Stimulated activated CD4-positive, alpha-beta T cell treated with anti-CD3 and anti-CD28 coated beads, Interleukin-4, amount 100 ng/mL, for 1 hour (primary cell): ENCODE measurements at regions not wholly inside any gene's neighbourhood (a gene's known extent, or its start where the extent isn't known, plus 50 kb on each side); places are given as distances from the start of the nearest gene placed in this dataset.
"Not testable (repeated sequence)": the region's sequence is repeated elsewhere in the genome, so short reads cannot be mapped to it uniquely, and the experiment has no call there.

Experiments
- DNase-seq: peaks from one replicate; pipeline ENCODE4 v3.0.0-alpha.2; 2020

DNA sequence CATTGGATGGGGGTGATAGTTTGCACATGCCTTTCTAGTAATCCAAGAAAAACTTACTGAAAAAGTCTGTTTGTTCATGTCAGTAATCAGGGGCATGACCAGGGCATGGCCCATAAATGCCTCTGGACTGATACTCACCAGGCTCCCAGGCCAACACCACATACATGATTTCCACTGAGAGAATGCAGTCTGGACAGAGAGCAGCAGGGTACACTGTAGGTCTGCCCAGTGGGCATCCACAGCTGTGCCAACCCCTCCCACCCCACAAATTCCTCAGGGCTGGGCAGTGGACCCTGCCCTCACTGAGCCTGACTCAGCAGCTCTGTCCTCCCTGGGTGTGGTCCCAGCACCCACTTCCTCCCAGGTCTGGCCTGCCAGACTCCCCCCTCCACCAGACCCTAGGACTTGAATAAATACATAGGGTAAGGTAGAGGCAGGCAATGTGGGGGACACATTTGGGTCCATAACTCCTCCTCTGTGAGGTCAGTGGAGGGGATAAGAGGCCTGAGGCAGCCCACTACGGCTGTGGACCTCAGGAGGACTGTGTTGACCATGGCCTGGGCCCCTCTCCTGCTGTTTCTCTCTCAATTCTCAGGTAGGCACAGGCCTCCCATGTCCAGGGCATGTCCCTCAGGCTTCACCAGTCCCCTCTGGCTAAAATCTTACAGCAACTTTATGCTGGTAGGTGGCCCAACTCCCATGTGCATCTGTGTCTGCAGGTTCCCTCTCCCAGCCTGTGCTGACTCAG is 92.2 kb upstream of the TOP3B start:
- DNase-seq = no peak

GRCh38 chr22:22073769-22074561 is 91.4 kb upstream of the TOP3B start:
- no peak for DNase-seq

- no peak for DNase-seq
Measured at GRCh38 chr22:22072169-22072836, 89.7 kb upstream of the TOP3B start.

DNA sequence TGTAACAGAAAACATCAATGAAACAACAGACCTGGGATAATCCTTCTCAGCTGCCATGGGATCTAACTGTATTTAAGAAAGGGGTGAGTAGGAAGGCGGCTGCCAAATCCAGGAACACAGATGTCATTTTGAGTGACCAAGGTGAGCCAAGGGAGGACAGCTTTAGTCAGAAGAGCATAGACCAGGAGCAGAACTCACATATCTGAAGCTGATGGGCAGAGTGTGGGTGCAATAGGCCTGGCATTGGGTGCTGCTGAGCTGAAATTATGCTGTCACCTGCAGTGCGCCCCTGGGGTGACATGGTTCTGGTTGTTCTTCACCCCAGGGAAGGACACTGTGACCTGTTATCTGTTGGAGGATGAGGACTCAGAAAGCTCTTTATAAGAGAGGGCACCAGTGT is 88.9 kb upstream of the TOP3B start:
- no peak for DNase-seq

DNA sequence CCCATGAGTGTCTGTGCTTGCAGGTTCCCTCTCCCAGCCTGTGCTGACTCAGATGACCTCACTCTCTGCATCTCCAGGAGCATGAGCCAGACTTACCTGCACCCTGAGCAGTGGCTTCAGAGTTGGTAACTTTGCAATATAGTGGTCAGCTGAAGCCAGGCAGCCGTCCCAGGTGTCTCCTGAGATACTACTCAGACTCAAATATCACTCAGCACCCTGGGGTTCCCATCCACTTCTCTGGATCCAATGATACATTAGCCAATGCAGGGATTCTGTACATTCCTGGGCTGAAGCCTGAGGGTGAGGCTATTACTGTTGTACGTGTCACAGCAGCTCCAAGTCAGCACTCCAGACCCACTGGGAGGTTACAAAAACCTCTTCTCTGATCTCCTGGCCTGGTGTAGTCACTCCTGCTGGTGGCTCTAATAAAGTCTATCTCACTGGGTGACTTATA is 87.8 kb upstream of the TOP3B start:
- no peak for DNase-seq

DNA sequence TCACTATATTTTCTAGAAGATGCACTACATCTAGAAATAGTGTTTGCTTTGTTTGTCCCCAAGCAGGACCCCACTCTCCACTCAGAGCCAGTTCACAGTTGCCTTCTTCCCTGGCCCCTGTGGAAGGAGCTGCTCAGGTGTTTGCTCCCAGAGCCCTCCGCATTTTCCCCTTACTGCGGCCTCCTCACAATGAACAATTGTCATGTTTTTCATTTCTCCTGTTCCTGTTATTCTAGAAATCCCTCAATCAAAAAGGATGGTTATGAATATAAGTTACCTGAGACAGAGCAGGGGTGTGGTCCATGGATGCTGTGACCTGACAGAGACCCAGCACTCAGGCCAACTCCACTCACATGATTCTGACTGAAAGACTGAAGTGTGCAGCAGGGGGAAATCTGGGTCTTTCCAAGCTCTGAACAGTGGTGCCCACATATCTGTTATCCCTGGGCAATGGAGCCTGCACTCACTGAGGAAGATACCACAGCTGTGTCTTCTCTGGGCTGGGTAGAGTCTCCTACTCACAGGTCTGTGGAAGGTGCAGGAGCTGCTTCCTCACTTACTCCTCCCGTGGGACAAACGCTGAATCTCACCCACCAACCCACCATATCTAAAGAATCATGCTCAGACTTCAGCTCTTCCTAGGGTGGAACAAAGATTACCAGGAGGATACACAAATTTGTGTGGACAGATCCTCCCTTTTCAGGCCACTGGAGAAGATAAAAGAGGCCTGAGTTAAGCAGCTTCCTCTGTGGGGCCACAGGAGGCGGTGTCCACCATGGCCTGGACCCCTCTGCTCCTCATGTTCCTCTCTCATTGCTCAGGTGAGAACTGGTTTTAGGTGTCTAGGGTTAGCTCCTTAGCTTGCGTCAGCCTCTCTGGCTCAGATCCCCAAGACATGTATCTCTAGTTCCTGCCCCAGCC is 87.1 kb upstream of the TOP3B start:
- DNase-seq = no peak

GRCh38 chr22:22068657-22069056 is 86.1 kb upstream of the TOP3B start:
- DNase-seq = no peak

- DNase-seq = no peak
Measured at GRCh38 chr22:22068025-22068424, 85.4 kb upstream of the TOP3B start.

- DNase-seq = no peak
Measured at GRCh38 chr22:22067192-22067591, 84.6 kb upstream of the TOP3B start.

- no peak for DNase-seq
Measured at GRCh38 chr22:22064580-22064979, 82.0 kb upstream of the TOP3B start.

DNA sequence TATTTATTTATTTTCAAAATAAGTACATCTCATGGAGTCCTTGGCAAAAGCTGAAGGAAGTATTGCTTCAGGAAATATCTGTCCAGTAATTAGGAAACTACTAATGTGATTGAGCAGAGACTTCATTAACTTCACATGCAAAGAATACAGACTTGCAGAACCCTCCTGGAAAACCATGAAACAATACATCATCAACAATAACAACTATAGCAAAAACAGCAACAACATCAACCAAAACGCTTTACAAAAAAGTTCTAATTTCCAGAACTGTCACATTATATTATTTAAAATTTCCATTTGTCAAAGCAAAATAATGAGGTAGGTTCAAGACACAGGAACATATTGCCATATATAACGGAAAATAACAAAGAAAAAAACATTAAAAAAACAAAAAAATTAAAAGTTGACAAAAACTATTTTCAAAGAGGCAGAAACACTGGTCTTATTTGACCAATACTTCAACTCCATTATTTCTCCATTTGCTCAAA is 79.8 kb upstream of the TOP3B start:
- no peak for DNase-seq

- no peak for DNase-seq
Measured at GRCh38 chr22:22061085-22062077, 78.8 kb upstream of the TOP3B start.

DNA sequence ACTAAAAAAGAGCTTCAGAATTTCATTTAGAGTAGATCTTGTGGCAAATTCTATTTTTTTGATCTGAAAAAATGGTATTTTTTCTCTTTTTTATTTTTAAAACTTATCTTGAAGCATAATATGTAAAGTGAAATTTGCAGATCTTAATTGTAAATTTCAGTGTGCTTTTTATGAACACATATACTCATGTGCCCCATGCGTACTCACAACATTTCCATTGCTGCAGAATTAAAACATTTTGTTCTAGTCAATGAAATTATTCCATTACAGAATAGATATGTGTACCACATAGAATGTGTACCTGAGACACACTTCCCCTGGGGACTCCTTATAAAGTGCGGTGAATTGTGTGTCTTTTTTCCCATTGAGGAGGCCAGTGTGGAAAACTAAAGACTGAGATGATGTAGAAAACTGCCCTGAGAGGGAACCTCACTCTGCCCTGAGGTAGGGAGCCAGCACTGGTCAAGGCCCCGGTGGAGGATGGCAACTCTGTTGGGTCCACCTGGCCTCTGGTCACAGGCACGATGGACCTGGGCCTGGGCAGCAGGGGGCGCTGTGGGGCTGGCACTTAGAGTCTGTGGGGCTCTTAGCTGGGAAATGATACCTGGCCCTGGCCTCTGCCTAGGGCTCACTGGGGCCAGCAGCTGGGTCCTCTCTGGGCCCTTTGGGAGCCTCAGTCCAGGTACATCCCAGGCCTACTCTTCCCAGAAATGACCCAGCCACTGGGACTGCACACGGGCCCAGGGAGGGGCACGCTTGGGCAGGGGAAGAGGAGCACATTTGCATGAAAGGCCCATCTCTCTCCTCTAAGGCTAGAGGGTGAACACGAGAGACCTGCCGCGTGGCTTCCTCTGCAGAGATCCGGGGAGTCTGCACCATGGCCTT is 77.9 kb upstream of the TOP3B start:
- peak; percentile 55 for DNase-seq

DNA sequence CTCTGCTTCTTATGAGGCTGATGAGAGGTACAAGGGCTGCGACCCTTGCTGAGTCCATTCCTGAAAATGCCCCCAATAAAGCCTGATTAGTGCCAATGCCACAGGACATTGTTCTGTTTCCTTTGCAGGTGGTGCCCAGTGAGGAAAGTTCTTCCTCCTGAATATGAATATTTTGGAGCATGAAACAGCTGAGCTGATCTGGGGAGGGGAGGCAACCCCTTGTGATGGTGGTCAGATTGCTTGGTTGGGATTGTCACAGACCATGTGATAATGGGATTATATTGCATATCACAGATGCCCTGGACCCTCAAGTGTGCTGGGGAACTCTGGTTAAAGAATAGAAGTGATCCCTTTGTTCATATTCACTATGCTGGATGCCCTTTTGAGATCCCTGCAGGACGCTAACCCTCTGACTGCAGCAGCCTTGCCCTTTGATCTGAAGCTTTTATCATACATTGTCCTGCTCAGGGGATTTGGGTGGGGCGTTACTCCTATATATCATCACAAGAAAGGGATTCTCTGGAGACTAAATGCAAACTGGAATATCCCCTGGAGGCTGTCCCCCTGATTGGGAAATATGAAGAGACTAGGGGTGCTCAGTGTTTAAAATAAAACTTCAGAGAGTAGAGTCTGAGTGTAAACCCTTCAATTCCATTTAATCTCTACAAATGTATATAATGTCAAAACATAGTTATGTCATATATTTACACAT is 76.9 kb upstream of the TOP3B start:
- DNase-seq = no peak

DNA sequence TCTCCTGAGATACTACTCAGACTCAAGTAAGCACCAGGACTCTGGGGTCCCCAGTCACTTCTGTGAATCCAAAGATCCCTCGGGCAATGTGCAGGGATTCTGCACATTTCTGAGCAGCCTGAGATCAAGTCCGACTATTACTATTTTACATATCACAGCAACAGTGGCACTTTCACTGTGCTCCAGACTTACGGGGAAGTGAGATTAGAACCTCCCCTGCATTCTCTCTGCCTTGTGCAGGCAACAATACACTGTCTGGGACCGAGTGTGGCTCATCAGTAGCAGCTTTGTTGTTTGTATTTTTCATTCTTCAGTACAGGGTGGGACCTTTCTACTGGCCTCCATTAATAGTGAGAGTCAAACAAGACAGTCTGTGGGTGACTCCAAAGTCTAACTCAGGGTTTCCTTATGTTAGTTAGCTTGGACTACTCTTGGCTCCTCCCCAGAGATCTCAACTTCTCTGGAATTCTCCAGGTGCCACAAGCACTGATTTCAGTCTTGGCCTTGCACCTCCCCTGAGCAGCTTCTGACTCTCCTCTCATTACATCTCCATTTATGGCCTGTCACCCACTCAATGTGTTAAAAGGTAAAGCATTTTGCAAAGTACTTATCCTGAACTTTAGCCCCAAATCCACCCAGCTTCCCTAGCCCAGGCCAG is 76.2 kb upstream of the TOP3B start:
- DNase-seq = no peak

DNA sequence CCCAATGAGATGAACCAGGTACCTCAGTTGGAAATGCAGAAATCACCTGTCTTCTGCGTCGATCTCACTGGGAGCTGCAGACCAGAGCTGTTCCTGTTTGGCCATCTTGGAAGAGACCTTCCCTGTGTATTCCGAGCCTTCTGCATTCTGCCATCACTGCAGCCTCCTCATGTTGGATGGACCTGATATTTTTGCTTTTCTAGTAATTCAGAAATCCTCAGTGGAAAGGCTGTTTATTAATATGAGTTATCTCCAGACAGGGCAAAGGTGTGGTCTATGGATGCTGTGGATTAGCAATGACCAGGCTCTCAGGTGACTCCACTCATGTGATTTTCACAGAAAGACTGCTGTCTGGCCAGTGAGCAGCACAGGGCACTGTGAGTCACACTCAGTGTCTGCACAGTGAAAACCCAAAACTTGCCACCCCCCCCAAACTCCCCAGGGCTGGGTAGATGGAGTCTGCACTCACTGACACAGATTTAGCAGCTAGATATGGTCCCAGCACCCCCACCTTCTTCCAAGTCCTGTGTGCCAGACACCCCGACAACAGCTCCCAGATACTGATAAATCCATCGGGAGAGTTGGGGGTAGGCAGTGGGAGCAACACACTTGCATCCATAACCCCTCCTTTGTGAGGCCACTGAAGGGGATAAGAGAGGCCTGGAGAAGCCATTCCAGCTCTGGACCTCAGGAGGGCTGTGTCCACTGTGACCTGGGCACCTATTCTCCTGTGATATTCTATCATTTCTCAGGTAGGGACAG is 75.2 kb upstream of the TOP3B start:
- no peak for DNase-seq

- not testable (repeated sequence) for DNase-seq
Measured at GRCh38 chr22:22056809-22057594, 74.4 kb upstream of the TOP3B start.
